Keratinocyte (primary cell): ENCODE measurements at regions not wholly inside any gene's neighbourhood (a gene's known extent, or its start where the extent isn't known, plus 50 kb on each side); places are given as distances from the start of the nearest gene placed in this dataset.

ENCODE experiments used
- EZH2 ChIP-seq: IDR thresholded peaks from one replicate; pipeline ENCODE4 v1.6.1; 2012; ENCODE audit warnings: inconsistent platforms, mild to moderate bottlenecking, low read length, moderate library complexity
- TF ChIP-seq, protein P1 (sequence below), 3 experiments: IDR thresholded peaks in 1 of 3; conservative IDR thresholded peaks in 1 of 3; optimal IDR thresholded peaks in 1 of 3; 2 replicates in 2 of 3; 3 replicates in 1 of 3; pipeline versions ENCODE3 to v1.5.1; 2011; ENCODE audit warnings: low read length in 3 of 3, mild to moderate bottlenecking in 3 of 3, moderate library complexity in 2 of 3, control low read depth in 1 of 3, inconsistent platforms in 1 of 3; ENCODE audit not compliant: insufficient read depth in 2 of 3; ENCODE audit errors: extremely low read depth in 1 of 3

- TF ChIP-seq EZH2, result no peak
- TF ChIP-seq, protein P1, sequence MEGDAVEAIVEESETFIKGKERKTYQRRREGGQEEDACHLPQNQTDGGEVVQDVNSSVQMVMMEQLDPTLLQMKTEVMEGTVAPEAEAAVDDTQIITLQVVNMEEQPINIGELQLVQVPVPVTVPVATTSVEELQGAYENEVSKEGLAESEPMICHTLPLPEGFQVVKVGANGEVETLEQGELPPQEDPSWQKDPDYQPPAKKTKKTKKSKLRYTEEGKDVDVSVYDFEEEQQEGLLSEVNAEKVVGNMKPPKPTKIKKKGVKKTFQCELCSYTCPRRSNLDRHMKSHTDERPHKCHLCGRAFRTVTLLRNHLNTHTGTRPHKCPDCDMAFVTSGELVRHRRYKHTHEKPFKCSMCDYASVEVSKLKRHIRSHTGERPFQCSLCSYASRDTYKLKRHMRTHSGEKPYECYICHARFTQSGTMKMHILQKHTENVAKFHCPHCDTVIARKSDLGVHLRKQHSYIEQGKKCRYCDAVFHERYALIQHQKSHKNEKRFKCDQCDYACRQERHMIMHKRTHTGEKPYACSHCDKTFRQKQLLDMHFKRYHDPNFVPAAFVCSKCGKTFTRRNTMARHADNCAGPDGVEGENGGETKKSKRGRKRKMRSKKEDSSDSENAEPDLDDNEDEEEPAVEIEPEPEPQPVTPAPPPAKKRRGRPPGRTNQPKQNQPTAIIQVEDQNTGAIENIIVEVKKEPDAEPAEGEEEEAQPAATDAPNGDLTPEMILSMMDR (optimal IDR thresholded peaks at IDR 0.05 in 1 of 3, IDR thresholded peaks at IDR 0.05 in 1 of 3, conservative IDR thresholded peaks at IDR 0.05 in 1 of 3; ENCODE audit: extremely low read depth in 1 of 3, insufficient read depth in 2 of 3, low read length in 3 of 3), result no peak
Observed at GRCh38 chr7:55657654-55658053, 85.4 kb upstream of the VOPP1 start.
